ENCODE measurements at regions not wholly inside any gene's neighbourhood (a gene's known extent, or its start where the extent isn't known, plus 50 kb on each side); places are given as distances from the start of the nearest gene placed in this dataset.

DNA sequence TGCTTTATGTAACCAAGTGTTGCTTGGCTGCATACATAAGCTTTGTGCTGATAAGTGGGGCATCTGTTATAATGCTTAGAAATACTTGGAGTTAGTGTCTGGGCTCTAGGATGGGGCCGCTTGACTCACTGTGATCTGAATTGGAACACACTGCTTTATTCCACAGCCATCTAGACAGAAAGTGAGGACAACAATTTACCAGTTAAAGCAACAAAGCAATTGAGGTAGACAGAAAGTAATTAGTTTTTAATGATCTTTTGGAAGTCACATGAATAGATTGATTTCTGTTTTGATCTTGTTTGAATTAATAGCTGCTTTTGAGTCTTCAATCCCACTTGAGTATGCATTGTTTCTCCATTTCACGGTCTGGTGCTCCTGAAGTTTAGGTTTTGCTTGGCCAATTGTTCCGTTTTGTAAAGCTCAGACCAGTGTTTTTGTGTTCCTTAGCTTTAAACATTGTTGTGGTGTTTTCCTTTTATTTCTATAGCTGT lies 157.5 kb downstream of the TRMT11 start:
- no peak for DNase-seq (ENCODE audit: insufficient read length, low spot score, missing footprints)
- Histone ChIP-seq H3K4me3 (ENCODE audit: insufficient read depth, low read length) (no peak overlapping the region), H3K36me3 (ENCODE audit: insufficient read depth, low read length) (no peaks in the 10 kb centered on the region), H3K4me2 (ENCODE audit: insufficient read depth, low read length) (no peak overlapping the region), H3K4me1 (ENCODE audit: insufficient read depth, low read length) (no peaks in the 10 kb centered on the region), H3K9me3 (ENCODE audit: low read depth, low read length) (no peaks in the 10 kb centered on the region), H2AFZ (ENCODE audit: low read length) (no peak overlapping the region), H4K20me1 (ENCODE audit: insufficient read depth, low read length) (no peaks in the 10 kb centered on the region), H3K27ac (ENCODE audit: low read depth, low read length) (no peak overlapping the region), H3K79me2 (ENCODE audit: insufficient read depth, low read length) (no peaks in the 10 kb centered on the region), H3K27me3 (ENCODE audit: insufficient read depth, low read length) (no peaks in the 10 kb centered on the region)
- no peak for TF ChIP-seq CTCF (IDR thresholded peaks at IDR 0.05; ENCODE audit: extremely low read depth, low read depth, low read length)

- Histone ChIP-seq H3K36me3 (ENCODE audit: insufficient read depth, low read length) (no peaks in the 10 kb centered on the region), H3K27me3 (ENCODE audit: insufficient read depth, low read length) (no peaks in the 10 kb centered on the region), H3K4me1 (ENCODE audit: insufficient read depth, low read length) (no peaks in the 10 kb centered on the region), H4K20me1 (ENCODE audit: insufficient read depth, low read length) (no peaks in the 10 kb centered on the region), H2AFZ (ENCODE audit: low read length) (no peak overlapping the region), H3K4me2 (ENCODE audit: insufficient read depth, low read length) (no peak overlapping the region), H3K9me3 (ENCODE audit: low read depth, low read length) (no peaks in the 10 kb centered on the region), H3K27ac (ENCODE audit: low read depth, low read length) (no peak overlapping the region), H3K79me2 (ENCODE audit: insufficient read depth, low read length) (no peaks in the 10 kb centered on the region), H3K4me3 (ENCODE audit: insufficient read depth, low read length) (no peak overlapping the region)
- no peak for TF ChIP-seq CTCF (IDR thresholded peaks at IDR 0.05; ENCODE audit: extremely low read depth, low read depth, low read length)
- DNase-seq (ENCODE audit: insufficient read length, low spot score, missing footprints) = no peak
Observed at GRCh38 chr6:126145351-126145750, 159.0 kb downstream of the TRMT11 start.

DNA sequence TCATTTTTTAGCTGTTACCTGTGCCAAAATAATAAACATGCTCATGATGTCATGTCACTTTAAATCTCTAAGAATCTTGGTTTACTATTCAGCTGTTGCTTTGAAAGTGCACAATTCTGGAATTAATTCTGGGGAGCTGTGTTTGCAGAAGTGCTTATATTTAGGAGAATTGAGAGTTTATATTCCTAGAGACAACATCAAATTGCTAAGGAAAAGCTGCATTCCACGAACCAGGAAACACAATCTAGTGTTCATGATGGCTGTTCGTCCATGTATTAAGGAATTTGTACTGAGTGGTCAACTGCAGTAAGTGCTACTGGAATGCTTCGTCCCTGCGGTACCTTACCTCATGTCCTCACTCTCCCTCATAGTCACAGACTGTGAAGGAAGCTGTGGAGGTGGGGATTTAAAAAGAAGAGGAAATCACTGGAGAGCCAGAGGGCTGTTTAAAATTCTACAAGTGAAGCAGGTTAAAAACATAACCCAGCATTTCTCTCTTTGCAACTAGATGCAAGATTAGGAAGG lies 161.0 kb downstream of the TRMT11 start:
- H4K20me1 ChIP-seq (ENCODE audit: insufficient read depth, low read length) = no peaks in the 10 kb centered on the region
- H2AFZ ChIP-seq (ENCODE audit: low read length) = no peak overlapping the region
- no peak for DNase-seq (ENCODE audit: insufficient read length, low spot score, missing footprints)
- no peak for TF ChIP-seq CTCF (IDR thresholded peaks at IDR 0.05; ENCODE audit: extremely low read depth, low read depth, low read length)
- H3K4me3 ChIP-seq (ENCODE audit: insufficient read depth, low read length) = no peak overlapping the region
- no peaks in the 10 kb centered on the region for H3K79me2 ChIP-seq (ENCODE audit: insufficient read depth, low read length)
- no peaks in the 10 kb centered on the region for H3K36me3 ChIP-seq (ENCODE audit: insufficient read depth, low read length)
- no peaks in the 10 kb centered on the region for H3K9me3 ChIP-seq (ENCODE audit: low read depth, low read length)
- no peak overlapping the region for H3K27ac ChIP-seq (ENCODE audit: low read depth, low read length)
- no peak overlapping the region for H3K4me2 ChIP-seq (ENCODE audit: insufficient read depth, low read length)
- H3K27me3 ChIP-seq (ENCODE audit: insufficient read depth, low read length) = no peaks in the 10 kb centered on the region
- H3K4me1 ChIP-seq (ENCODE audit: insufficient read depth, low read length) = no peaks in the 10 kb centered on the region

DNA sequence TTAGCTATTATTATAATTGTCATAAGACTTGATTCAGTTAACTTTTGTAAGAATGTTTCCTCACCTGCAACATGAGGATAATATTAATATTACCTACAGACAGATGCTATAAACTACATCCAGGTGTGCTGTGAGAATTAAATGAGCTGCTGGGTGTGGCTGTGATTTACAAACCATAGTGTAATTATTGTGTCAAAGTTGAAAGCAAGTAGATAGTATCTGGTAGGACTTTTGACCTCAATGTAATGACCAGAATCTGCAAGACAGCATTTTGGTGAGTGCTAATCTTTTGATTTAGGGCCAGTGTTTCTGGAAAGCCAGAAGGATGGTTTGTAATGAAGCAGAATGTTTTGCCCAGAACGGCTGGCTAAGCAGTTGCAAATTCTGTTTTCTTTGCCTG lies 162.5 kb downstream of the TRMT11 start:
- Histone ChIP-seq H3K4me2 (ENCODE audit: insufficient read depth, low read length) (no peak overlapping the region), H3K27ac (ENCODE audit: low read depth, low read length) (no peak overlapping the region), H4K20me1 (ENCODE audit: insufficient read depth, low read length) (no peaks in the 10 kb centered on the region), H3K27me3 (ENCODE audit: insufficient read depth, low read length) (no peaks in the 10 kb centered on the region), H2AFZ (ENCODE audit: low read length) (no peak overlapping the region), H3K79me2 (ENCODE audit: insufficient read depth, low read length) (no peaks in the 10 kb centered on the region), H3K4me1 (ENCODE audit: insufficient read depth, low read length) (no peaks in the 10 kb centered on the region), H3K9me3 (ENCODE audit: low read depth, low read length) (no peaks in the 10 kb centered on the region), H3K4me3 (ENCODE audit: insufficient read depth, low read length) (no peak overlapping the region), H3K36me3 (ENCODE audit: insufficient read depth, low read length) (no peaks in the 10 kb centered on the region)
- TF ChIP-seq CTCF (IDR thresholded peaks at IDR 0.05; ENCODE audit: extremely low read depth, low read depth, low read length) = no peak
- DNase-seq (ENCODE audit: insufficient read length, low spot score, missing footprints) = no peak
